ENCODE measurements at regions not wholly inside any gene's neighbourhood (a gene's known extent, or its start where the extent isn't known, plus 50 kb on each side); places are given as distances from the start of the nearest gene placed in this dataset.

DNA sequence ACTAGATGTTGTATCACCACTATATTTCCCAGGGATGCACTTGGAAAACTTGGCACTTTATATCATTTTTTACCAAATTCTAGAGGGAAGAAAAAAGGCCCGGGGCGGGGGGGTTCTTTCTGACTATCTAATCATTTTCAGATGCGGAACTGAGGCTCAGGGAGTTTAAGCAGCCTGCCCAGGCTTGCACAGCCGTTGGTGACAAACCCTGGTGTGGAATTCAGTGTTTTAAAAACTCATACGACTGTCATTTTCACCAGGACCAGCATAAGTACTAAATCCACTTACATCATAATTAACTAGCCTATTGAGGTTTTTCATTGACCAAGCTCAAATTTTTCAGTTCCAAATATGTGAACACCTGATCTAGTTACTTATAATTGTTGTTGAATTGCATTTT, 181.0 kb downstream of the IPO8 start:
- H3K4me3 ChIP-seq (ENCODE audit: low read depth, low read length), result no peak overlapping the region
- ChIA-PET POLR2A (no interaction called here), CTCF (no interaction called here)
- H3K9me3 ChIP-seq (ENCODE audit: control insufficient read depth, insufficient read depth, low read depth, low read length), result no peaks in the 10 kb centered on the region
- H3K4me1 ChIP-seq (ENCODE audit: control insufficient read depth, insufficient read depth, low read length), result no peaks in the 10 kb centered on the region
- H3K27ac ChIP-seq (ENCODE audit: extremely low read depth, low read depth, low read length), result no peak overlapping the region
- H3K36me3 ChIP-seq (ENCODE audit: control insufficient read depth in 2 of 2, insufficient read depth in 1 of 2, low read length in 2 of 2), result no peaks in the 10 kb centered on the region
- TF ChIP-seq ZNF830 (tag by site-specific recombination; IDR thresholded peaks at IDR 0.05; ENCODE audit: low read depth), result no peak
- TF ChIP-seq, protein P1, sequence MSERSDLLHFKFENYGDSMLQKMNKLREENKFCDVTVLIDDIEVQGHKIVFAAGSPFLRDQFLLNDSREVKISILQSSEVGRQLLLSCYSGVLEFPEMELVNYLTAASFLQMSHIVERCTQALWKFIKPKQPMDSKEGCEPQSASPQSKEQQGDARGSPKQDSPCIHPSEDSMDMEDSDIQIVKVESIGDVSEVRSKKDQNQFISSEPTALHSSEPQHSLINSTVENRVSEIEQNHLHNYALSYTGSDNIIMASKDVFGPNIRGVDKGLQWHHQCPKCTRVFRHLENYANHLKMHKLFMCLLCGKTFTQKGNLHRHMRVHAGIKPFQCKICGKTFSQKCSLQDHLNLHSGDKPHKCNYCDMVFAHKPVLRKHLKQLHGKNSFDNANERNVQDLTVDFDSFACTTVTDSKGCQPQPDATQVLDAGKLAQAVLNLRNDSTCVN (tag by site-specific recombination; optimal IDR thresholded peaks at IDR 0.05), result no peak
- TF ChIP-seq MYNN (tag by site-specific recombination; IDR thresholded peaks at IDR 0.05; ENCODE audit: borderline replicate concordance), result no peak
- TF ChIP-seq ZBTB7A (tag by site-specific recombination; IDR thresholded peaks at IDR 0.05; ENCODE audit: low read depth), result no peak
- TF ChIP-seq, protein P2, sequence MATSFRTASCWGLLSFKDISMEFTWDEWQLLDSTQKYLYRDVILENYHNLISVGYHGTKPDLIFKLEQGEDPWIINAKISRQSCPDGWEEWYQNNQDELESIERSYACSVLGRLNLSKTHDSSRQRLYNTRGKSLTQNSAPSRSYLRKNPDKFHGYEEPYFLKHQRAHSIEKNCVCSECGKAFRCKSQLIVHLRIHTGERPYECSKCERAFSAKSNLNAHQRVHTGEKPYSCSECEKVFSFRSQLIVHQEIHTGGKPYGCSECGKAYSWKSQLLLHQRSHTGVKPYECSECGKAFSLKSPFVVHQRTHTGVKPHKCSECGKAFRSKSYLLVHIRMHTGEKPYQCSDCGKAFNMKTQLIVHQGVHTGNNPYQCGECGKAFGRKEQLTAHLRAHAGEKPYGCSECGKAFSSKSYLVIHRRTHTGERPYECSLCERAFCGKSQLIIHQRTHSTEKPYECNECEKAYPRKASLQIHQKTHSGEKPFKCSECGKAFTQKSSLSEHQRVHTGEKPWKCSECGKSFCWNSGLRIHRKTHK (tag by site-specific recombination; IDR thresholded peaks at IDR 0.05), result no peak
- TF ChIP-seq, protein P3, sequence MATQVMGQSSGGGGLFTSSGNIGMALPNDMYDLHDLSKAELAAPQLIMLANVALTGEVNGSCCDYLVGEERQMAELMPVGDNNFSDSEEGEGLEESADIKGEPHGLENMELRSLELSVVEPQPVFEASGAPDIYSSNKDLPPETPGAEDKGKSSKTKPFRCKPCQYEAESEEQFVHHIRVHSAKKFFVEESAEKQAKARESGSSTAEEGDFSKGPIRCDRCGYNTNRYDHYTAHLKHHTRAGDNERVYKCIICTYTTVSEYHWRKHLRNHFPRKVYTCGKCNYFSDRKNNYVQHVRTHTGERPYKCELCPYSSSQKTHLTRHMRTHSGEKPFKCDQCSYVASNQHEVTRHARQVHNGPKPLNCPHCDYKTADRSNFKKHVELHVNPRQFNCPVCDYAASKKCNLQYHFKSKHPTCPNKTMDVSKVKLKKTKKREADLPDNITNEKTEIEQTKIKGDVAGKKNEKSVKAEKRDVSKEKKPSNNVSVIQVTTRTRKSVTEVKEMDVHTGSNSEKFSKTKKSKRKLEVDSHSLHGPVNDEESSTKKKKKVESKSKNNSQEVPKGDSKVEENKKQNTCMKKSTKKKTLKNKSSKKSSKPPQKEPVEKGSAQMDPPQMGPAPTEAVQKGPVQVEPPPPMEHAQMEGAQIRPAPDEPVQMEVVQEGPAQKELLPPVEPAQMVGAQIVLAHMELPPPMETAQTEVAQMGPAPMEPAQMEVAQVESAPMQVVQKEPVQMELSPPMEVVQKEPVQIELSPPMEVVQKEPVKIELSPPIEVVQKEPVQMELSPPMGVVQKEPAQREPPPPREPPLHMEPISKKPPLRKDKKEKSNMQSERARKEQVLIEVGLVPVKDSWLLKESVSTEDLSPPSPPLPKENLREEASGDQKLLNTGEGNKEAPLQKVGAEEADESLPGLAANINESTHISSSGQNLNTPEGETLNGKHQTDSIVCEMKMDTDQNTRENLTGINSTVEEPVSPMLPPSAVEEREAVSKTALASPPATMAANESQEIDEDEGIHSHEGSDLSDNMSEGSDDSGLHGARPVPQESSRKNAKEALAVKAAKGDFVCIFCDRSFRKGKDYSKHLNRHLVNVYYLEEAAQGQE (tag by site-specific recombination; IDR thresholded peaks at IDR 0.05), result no peak
- TF ChIP-seq ZIC2 (tag by site-specific recombination; IDR thresholded peaks at IDR 0.05), result no peak
- TF ChIP-seq BCL11A (tag by site-specific recombination; IDR thresholded peaks at IDR 0.05; ENCODE audit: low read depth), result no peak
- no peak for TF ChIP-seq ZNF530 (tag by site-specific recombination; IDR thresholded peaks at IDR 0.05; ENCODE audit: low read depth)
- no peak for TF ChIP-seq ZNF600 (tag by site-specific recombination; IDR thresholded peaks at IDR 0.05)
- no peak for TF ChIP-seq ZNF302 (tag by site-specific recombination; IDR thresholded peaks at IDR 0.05; ENCODE audit: low read depth)
- TF ChIP-seq ZSCAN23 (tag by site-specific recombination; IDR thresholded peaks at IDR 0.05), result no peak
- TF ChIP-seq, protein P4, sequence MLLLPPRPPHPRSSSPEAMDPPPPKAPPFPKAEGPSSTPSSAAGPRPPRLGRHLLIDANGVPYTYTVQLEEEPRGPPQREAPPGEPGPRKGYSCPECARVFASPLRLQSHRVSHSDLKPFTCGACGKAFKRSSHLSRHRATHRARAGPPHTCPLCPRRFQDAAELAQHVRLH (tag by site-specific recombination; IDR thresholded peaks at IDR 0.05), result no peak
- TF ChIP-seq, protein P5, sequence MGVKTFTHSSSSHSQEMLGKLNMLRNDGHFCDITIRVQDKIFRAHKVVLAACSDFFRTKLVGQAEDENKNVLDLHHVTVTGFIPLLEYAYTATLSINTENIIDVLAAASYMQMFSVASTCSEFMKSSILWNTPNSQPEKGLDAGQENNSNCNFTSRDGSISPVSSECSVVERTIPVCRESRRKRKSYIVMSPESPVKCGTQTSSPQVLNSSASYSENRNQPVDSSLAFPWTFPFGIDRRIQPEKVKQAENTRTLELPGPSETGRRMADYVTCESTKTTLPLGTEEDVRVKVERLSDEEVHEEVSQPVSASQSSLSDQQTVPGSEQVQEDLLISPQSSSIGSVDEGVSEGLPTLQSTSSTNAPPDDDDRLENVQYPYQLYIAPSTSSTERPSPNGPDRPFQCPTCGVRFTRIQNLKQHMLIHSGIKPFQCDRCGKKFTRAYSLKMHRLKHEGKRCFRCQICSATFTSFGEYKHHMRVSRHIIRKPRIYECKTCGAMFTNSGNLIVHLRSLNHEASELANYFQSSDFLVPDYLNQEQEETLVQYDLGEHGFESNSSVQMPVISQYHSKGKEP (tag by site-specific recombination; IDR thresholded peaks at IDR 0.05), result no peak

DNA sequence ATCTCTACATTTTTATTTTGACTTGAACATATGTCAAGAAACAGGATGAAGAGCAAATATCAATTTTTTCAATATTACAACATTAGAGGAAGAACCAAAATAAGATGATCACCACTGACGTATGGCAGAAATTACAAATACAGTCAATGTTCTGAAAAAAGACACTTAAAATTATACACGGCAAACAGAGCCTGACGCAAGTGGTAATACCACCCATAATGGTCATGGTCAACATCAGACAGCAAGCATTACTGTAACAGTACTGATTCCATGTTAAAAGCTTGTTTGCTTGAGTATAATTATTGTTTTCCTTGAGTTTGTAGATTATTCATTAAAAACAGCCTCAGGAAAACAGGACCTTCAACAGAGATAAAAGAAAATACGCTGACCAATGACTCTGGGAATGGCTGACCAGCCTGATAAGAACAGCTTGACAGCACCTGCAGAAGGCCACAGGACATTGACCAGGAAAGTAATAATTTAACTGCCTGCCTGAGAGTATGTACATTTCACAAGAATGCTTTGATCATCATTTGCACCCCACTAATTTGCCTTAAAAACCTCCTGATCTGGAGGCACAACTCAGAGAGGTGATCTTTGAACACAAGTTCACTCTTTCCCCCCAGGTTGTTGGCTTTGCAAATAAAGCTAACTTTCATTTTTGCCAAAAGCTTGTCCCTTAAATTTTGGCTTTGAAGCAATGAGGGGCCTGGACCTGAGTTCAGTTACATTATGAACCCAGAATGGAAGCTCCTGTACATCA, 187.3 kb downstream of the IPO8 start:
- Histone ChIP-seq H3K36me3 (ENCODE audit: control insufficient read depth in 2 of 2, insufficient read depth in 1 of 2, low read length in 2 of 2) (no peaks in the 10 kb centered on the region), H3K4me1 (ENCODE audit: control insufficient read depth, insufficient read depth, low read length) (no peaks in the 10 kb centered on the region), H3K4me3 (ENCODE audit: low read depth, low read length) (no peak overlapping the region), H3K9me3 (ENCODE audit: control insufficient read depth, insufficient read depth, low read depth, low read length) (no peaks in the 10 kb centered on the region), H3K27ac (ENCODE audit: extremely low read depth, low read depth, low read length) (no peak overlapping the region)
- CTCF ChIA-PET, result no interaction called here
- POLR2A ChIA-PET, result no interaction called here
- TF ChIP-seq WT1 (tag by site-specific recombination; IDR thresholded peaks at IDR 0.05) (no peak), ZNF776 (tag by site-specific recombination; IDR thresholded peaks at IDR 0.05; ENCODE audit: borderline replicate concordance) (no peak), KLF10 (tag by site-specific recombination; IDR thresholded peaks at IDR 0.05) (no peak), MZF1 (tag by site-specific recombination; IDR thresholded peaks at IDR 0.05; ENCODE audit: borderline replicate concordance) (no peak), ZBTB21 (tag by site-specific recombination; IDR thresholded peaks at IDR 0.05) (no peak), YY2 (tag by site-specific recombination; IDR thresholded peaks at IDR 0.05) (no peak), ZNF521 (tag by site-specific recombination; IDR thresholded peaks at IDR 0.05) (no peak), GFI1B (tag by site-specific recombination; IDR thresholded peaks at IDR 0.05) (no peak), KLF16 (tag by site-specific recombination; IDR thresholded peaks at IDR 0.05) (no peak), ZNF16 (tag by site-specific recombination; IDR thresholded peaks at IDR 0.05; ENCODE audit: low read depth) (no peak)
- TF ChIP-seq, protein P6, sequence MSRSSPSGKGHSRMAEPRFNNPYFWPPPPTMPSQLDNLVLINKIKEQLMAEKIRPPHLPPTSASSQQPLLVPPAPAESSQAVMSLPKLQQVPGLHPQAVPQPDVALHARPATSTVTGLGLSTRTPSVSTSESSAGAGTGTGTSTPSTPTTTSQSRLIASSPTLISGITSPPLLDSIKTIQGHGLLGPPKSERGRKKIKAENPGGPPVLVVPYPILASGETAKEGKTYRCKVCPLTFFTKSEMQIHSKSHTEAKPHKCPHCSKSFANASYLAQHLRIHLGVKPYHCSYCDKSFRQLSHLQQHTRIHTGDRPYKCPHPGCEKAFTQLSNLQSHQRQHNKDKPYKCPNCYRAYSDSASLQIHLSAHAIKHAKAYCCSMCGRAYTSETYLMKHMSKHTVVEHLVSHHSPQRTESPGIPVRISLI (tag by site-specific recombination; IDR thresholded peaks at IDR 0.05), result no peak

All from HEK293 (cell line).